ENCODE measurements at regions not wholly inside any gene's neighbourhood (a gene's known extent, or its start where the extent isn't known, plus 50 kb on each side); places are given as distances from the start of the nearest gene placed in this dataset.

GRCh38 chr7:112571852-112572607 is 91.2 kb downstream of the LSMEM1 start:
- peak; percentile 30; the same call in 1 of the 2 replicates for ATAC-seq
- intact Hi-C loops (cut with micrococcal nuclease) = no loop called here
- H2AFZ ChIP-seq (ENCODE audit: low read length) = no peak overlapping the region

GRCh38 chr7:112572669-112573301 is 92.0 kb downstream of the LSMEM1 start:
- Histone ChIP-seq H3K36me3 (ENCODE audit: low read depth, low read length) (no peaks in the 10 kb centered on the region), H3K4me3 (ENCODE audit: low read length) (no peak overlapping the region), H3K9me3 (ENCODE audit: low read length) (no peaks in the 10 kb centered on the region), H3K4me2 (ENCODE audit: low read length) (no peak overlapping the region), H3K27ac (ENCODE audit: low read length) (peak overlapping the region; percentile 39), H3F3A (ENCODE audit: low read length, unreplicated experiment) (no peaks in the 10 kb centered on the region), H4K20me1 (ENCODE audit: low read length) (no peaks in the 10 kb centered on the region), H3K79me2 (ENCODE audit: low read length) (no peaks in the 10 kb centered on the region), H2AFZ (ENCODE audit: low read length) (no peak overlapping the region), H3K9ac (ENCODE audit: low read length) (no peak overlapping the region), H3K9me2 (replicated peaks; ENCODE audit: low read length) (no peaks in the 10 kb centered on the region), H3K27me3 (ENCODE audit: low read length) (peaks cover 13% of the 10 kb centered on the region; the same call in 1 of the 2 replicates), H3K4me1 (ENCODE audit: insufficient read depth, low read length) (peaks cover 15% of the 10 kb centered on the region)
- intact Hi-C loops (cut with micrococcal nuclease) = no loop called here
- TF ChIP-seq EZH2phosphoT487 (IDR thresholded peaks at IDR 0.05; ENCODE audit: borderline replicate concordance, low read length) (no peak), CTCF (conservative IDR thresholded peaks at IDR 0.05; ENCODE audit: low read depth, low read length) (no peak), EZH2 (IDR thresholded peaks at IDR 0.05; ENCODE audit: low read length, unreplicated experiment) (no peak)
- DNase-seq = peak; percentile 83
- CTCF ChIA-PET = no interaction called here
- POLR2A ChIA-PET (ENCODE audit: unreplicated experiment) = no interaction called here
- BruUV-seq (replicated peaks) = no TSS peak
- peak; percentile 62 for ATAC-seq

More at GRCh38 chr7:112571852-112572607, 91.2 kb downstream of the LSMEM1 start:
- Histone ChIP-seq H3K4me3 (ENCODE audit: low read length) (no peak overlapping the region), H3K9me3 (ENCODE audit: low read length) (no peaks in the 10 kb centered on the region), H3K79me2 (ENCODE audit: low read length) (no peaks in the 10 kb centered on the region), H3K9me2 (replicated peaks; ENCODE audit: low read length) (no peaks in the 10 kb centered on the region), H3K27me3 (ENCODE audit: low read length) (peaks cover 19% of the 10 kb centered on the region), H3K36me3 (ENCODE audit: low read depth, low read length) (no peaks in the 10 kb centered on the region), H3K4me2 (ENCODE audit: low read length) (no peak overlapping the region), H3K27ac (ENCODE audit: low read length) (no peak overlapping the region), H4K20me1 (ENCODE audit: low read length) (no peaks in the 10 kb centered on the region), H3F3A (ENCODE audit: low read length, unreplicated experiment) (no peaks in the 10 kb centered on the region), H3K4me1 (ENCODE audit: insufficient read depth, low read length) (peaks cover 15% of the 10 kb centered on the region), H3K9ac (ENCODE audit: low read length) (no peak overlapping the region)
- TF ChIP-seq EZH2phosphoT487 (IDR thresholded peaks at IDR 0.05; ENCODE audit: borderline replicate concordance, low read length) (no peak), EZH2 (IDR thresholded peaks at IDR 0.05; ENCODE audit: low read length, unreplicated experiment) (no peak), CTCF (conservative IDR thresholded peaks at IDR 0.05; ENCODE audit: low read depth, low read length) (no peak; the same call in 1 of the 2 replicates)
- BruUV-seq (replicated peaks) = no TSS peak
- ChIA-PET POLR2A (ENCODE audit: unreplicated experiment) (no interaction called here), CTCF (no interaction called here)
- DNase-seq = peak; percentile 8

Data from PC-3 (cell line).